CD4-positive, alpha-beta T cell (primary cell): ENCODE measurements at regions not wholly inside any gene's neighbourhood (a gene's known extent, or its start where the extent isn't known, plus 50 kb on each side); places are given as distances from the start of the nearest gene placed in this dataset.

Experiments used
- ATAC-seq: fragments of 200-7000 bp; cut with Tn5 transposase; one replicate; pipeline ENCODE4 v1.10.0; 2022; ENCODE audit warnings: mild to moderate bottlenecking; ENCODE audit not compliant: poor library complexity
- CTCF ChIA-PET: fragments of 350-600 bp; sonication (Branson Sonifier 250); formaldehyde crosslinking; loops from one replicate; lab custom pipeline; 2021; ENCODE audit warnings: antibody characterized with exemption, inconsistent platforms; lab: Charles Lee
- POLR2A ChIA-PET: fragments of 350-600 bp; sonication (Branson Sonifier 250); formaldehyde crosslinking; loops from one replicate; lab custom pipeline; 2021; ENCODE audit warnings: antibody characterized with exemption, inconsistent platforms; lab: Charles Lee
- DNase-seq, 14 experiments: peaks; one replicate each; pipeline ENCODE4 v3.0.0-alpha.2; 2013 to 2020; ENCODE audit warnings: mixed read lengths in 2 of 14
- H3K27ac ChIP-seq, 2 donors: one replicate each; pipeline versions ENCODE4 v1.5.1 to v1.7.0; 2013; ENCODE audit warnings: low read length in 2 of 2, low read depth in 1 of 2, mild to moderate bottlenecking in 1 of 2
- H3K27me3 ChIP-seq, 2 experiments: 1 replicate in 1 of 2; 2 replicates in 1 of 2; pipeline versions ENCODE4 v1.6.1 to v1.7.0; 2013; ENCODE audit warnings: low read length in 2 of 2, control low read depth in 1 of 2, mild to moderate bottlenecking in 1 of 2, moderate library complexity in 1 of 2; ENCODE audit not compliant: insufficient read depth in 2 of 2, control insufficient read depth in 1 of 2
- H3K36me3 ChIP-seq: one replicate; pipeline ENCODE4 v1.6.1; 2013; ENCODE audit warnings: low read length, control low read depth; ENCODE audit not compliant: insufficient read depth
- H3K4me1 ChIP-seq: one replicate; pipeline ENCODE4 v1.6.1; 2013; ENCODE audit warnings: low read length, control low read depth; ENCODE audit not compliant: insufficient read depth
- H3K4me3 ChIP-seq: one replicate; pipeline ENCODE4 v1.5.1; 2013; ENCODE audit warnings: mild to moderate bottlenecking, low read length, moderate library complexity
- H3K9me3 ChIP-seq, 2 experiments: 1 replicate in 1 of 2; 2 replicates in 1 of 2; pipeline versions ENCODE4 v1.6.1 to v1.7.0; 2013; ENCODE audit warnings: low read length in 2 of 2, mild to moderate bottlenecking in 2 of 2, control low read depth in 1 of 2, moderate library complexity in 1 of 2; ENCODE audit not compliant: control insufficient read depth in 1 of 2, insufficient read depth in 1 of 2
- H3K27ac Mint-ChIP-seq: one replicate; pipeline ENCODE4 v1.8.0; 2020; ENCODE audit warnings: mixed read lengths
- H3K27me3 Mint-ChIP-seq: one replicate; pipeline ENCODE4 v1.8.0; 2021; ENCODE audit warnings: mixed read lengths
- H3K36me3 Mint-ChIP-seq: one replicate; pipeline ENCODE4 v1.8.0; 2021; ENCODE audit warnings: low read depth, mixed read lengths
- H3K4me1 Mint-ChIP-seq: one replicate; pipeline ENCODE4 v1.8.0; 2021; ENCODE audit warnings: low read depth, mixed read lengths
- H3K4me3 Mint-ChIP-seq: one replicate; pipeline ENCODE4 v1.8.0; 2020; ENCODE audit warnings: mild to moderate bottlenecking, mixed read lengths
- H3K9me3 Mint-ChIP-seq: one replicate; pipeline ENCODE4 v1.8.0; 2020; ENCODE audit warnings: mixed read lengths
- CTCF ChIP-seq: fragments of 200-600 bp; IDR thresholded peaks from one replicate; pipeline ENCODE4 v1.8.0; 2022; ENCODE audit warnings: antibody characterized with exemption, mild to moderate bottlenecking
- intact Hi-C, 2 experiments: fragments of 100-400 bp; cut with DNase I in 1 of 2; cut with micrococcal nuclease in 1 of 2; formaldehyde crosslinking; loops; one replicate each; pipeline versions ENCODE4 v1.15.1 to v1.9.0; 2023 to 2025; cut with DNase I, micrococcal nuclease

DNA sequence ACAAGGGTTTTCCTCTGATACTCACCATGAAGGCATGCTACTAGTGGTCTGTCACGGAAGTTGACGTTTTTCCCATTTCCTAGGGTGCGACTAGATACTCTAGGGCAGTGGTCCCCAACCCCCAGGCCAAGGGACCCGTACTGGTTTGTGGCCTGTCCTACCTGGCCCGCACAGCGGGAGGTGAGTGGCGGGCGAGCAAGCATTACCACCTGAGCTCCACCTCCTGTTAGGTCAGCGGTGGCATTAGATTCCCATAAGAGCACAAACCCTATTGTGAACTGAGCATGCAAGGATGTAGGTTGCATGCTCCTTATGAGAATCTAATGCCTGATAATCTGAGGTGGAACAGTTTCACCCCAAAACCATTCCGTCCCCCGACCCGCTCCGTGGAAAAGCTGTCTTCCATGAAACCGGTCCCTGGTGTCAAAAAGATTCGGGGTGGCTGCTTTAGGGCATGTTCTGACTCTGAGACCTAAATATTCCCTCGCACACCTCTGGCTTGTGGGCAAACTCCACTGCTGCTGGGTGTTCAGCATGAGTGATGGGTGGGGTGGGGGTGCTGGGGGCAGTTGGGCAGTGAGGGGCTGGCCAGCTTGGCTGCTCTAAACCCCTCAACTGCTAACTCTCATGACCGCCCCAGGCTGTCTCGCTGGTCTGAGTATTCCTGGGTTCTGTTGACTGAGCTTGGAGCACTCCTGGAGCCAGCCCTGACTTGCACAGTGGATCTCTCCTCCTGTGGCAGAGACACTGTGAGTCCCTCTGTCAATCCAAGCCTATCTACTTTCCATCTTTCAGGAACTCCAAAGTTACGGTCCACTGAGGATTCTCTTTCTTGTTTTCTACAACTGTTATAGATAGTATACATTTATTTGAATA lies 78.3 kb upstream of the NEK6 start:
- H3K4me1 Mint-ChIP-seq: peaks cover 2% of the 10 kb centered on the region
- ATAC-seq: no peak
- Histone ChIP-seq H3K9me3 (no peaks in the 10 kb centered on the region), H3K4me3 (no peak overlapping the region), H3K27ac (no peak overlapping the region), H3K27me3 (no peaks in the 10 kb centered on the region), H3K36me3 (no peaks in the 10 kb centered on the region), H3K4me1 (no peaks in the 10 kb centered on the region)
- ChIA-PET CTCF (no interaction called here), POLR2A (no interaction called here)
- peaks cover 19% of the 10 kb centered on the region for H3K27me3 Mint-ChIP-seq
- no peak overlapping the region for H3K4me3 Mint-ChIP-seq
- H3K9me3 Mint-ChIP-seq: no peaks in the 10 kb centered on the region
- TF ChIP-seq CTCF: no peak
- DNase-seq: no peak
- H3K36me3 Mint-ChIP-seq: no peaks in the 10 kb centered on the region
- intact Hi-C loops: no loop called here
- no peak overlapping the region for H3K27ac Mint-ChIP-seq

DNA sequence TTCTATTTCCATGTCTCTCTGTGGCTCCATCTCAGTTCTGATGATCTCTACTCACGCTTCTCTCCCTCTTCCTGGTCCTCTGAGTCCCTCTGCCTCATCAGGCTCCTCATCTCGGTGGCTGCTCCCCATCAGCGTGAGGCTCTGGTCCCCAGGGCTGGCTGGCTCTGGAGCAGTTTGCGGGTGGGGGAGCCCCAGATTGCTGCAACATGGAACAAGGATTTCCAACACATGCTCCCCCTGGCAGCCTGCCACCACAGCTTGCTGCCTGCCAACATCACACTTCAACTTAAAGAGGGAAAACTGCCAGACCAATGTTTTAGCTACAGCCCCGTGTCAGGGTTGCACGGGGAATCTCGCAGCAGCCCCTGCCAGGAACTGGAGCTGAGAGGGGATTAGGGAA lies 77.2 kb upstream of the NEK6 start:
- peaks cover 19% of the 10 kb centered on the region for H3K27me3 Mint-ChIP-seq
- ChIA-PET POLR2A (no interaction called here), CTCF (no interaction called here)
- Histone ChIP-seq H3K9me3 (no peaks in the 10 kb centered on the region), H3K4me3 (no peak overlapping the region), H3K36me3 (no peaks in the 10 kb centered on the region), H3K27me3 (no peaks in the 10 kb centered on the region), H3K4me1 (no peaks in the 10 kb centered on the region), H3K27ac (no peak overlapping the region)
- H3K27ac Mint-ChIP-seq: no peak overlapping the region
- intact Hi-C loops: no loop called here
- DNase-seq (no peak), ATAC-seq (no peak)
- H3K9me3 Mint-ChIP-seq: no peaks in the 10 kb centered on the region
- no peaks in the 10 kb centered on the region for H3K36me3 Mint-ChIP-seq
- H3K4me3 Mint-ChIP-seq: no peak overlapping the region
- TF ChIP-seq CTCF: no peak
- no peaks in the 10 kb centered on the region for H3K4me1 Mint-ChIP-seq

DNA sequence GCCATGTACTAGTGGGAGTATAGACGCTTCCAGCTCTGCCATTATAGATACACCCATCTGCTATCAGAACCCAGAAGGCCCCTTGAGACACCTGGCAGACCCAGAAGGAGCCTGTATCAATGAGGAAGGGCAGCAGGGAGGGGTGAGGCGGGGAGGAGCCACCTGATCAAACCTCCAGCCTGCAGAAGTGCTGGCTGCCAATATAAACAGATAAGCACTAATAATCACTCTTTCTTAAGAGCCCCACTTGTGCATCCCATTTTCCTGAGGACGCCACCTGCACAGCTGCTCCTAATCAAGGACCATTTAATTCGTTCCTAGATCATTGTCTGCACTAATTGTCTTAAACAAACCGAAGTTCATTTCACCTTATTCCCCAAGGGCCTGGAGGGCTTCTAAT lies 75.0 kb upstream of the NEK6 start:
- ChIA-PET POLR2A (interaction anchor here (0.6 kb wide), 1 partner anchor 9 kb away, joined by 3 read pairs; no protein-coding TSS in a partner anchor), CTCF (no interaction called here)
- Histone ChIP-seq H3K9me3 (no peaks in the 10 kb centered on the region), H3K27me3 (no peaks in the 10 kb centered on the region), H3K36me3 (no peaks in the 10 kb centered on the region), H3K4me3 (no peak overlapping the region), H3K4me1 (no peaks in the 10 kb centered on the region), H3K27ac (no peak overlapping the region)
- Mint-ChIP-seq H3K27ac (no peak overlapping the region), H3K4me1 (no peaks in the 10 kb centered on the region), H3K9me3 (no peaks in the 10 kb centered on the region), H3K4me3 (no peak overlapping the region), H3K36me3 (no peaks in the 10 kb centered on the region), H3K27me3 (peaks cover 19% of the 10 kb centered on the region)
- DNase-seq (no peak), ATAC-seq (no peak)
- intact Hi-C loops: no loop called here
- TF ChIP-seq CTCF: no peak
